ENCODE measurements at regions not wholly inside any gene's neighbourhood (a gene's known extent, or its start where the extent isn't known, plus 50 kb on each side); places are given as distances from the start of the nearest gene placed in this dataset.

DNA sequence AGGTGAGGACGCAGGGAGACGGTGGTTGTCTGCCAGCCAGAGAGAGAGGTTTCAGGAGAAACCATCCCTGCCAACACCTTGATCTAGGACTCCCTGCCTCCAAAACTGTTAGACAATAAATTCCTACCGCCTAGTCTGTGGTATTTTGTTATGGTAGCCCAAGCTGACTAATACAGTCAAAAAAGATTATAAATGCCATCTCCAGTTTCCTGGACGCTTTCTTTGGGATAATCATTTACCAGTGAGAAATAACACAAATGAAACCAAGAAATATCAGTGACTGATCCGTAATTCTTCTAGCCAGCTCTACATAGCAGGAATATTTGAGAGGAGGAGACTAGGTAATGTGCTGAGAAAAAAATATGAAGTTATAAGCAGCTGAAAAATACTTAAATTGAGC is 707.8 kb upstream of the LMCD1 start:
- no peaks in the 10 kb centered on the region for H3K27me3 Mint-ChIP-seq (ENCODE audit: low read depth)
- DNase-seq, result no peak
- no peak overlapping the region for H3K27ac Mint-ChIP-seq
- H3K9me3 Mint-ChIP-seq, result no peaks in the 10 kb centered on the region
- H3K4me3 Mint-ChIP-seq, result no peak overlapping the region
- no peaks in the 10 kb centered on the region for H3K36me3 Mint-ChIP-seq (ENCODE audit: insufficient read depth in 2 of 2)
- ATAC-seq (replicated peaks in 1 of 2), result no peak
- H3K4me1 Mint-ChIP-seq (ENCODE audit: low read depth), result no peaks in the 10 kb centered on the region

- H3K4me3 Mint-ChIP-seq, result no peak overlapping the region
- ATAC-seq (replicated peaks in 1 of 2) (no peak), DNase-seq (no peak)
- peaks cover 0 to 4% of the 10 kb centered on the region in 2 donors for H3K9me3 Mint-ChIP-seq
- H3K4me1 Mint-ChIP-seq (ENCODE audit: low read depth), result no peaks in the 10 kb centered on the region
- H3K27ac Mint-ChIP-seq, result no peak overlapping the region
- no peaks in the 10 kb centered on the region for H3K36me3 Mint-ChIP-seq (ENCODE audit: insufficient read depth in 2 of 2)
- no peaks in the 10 kb centered on the region for H3K27me3 Mint-ChIP-seq (ENCODE audit: low read depth)
These were observed 703.3 kb upstream of the LMCD1 start for GRCh38 chr3:7798276-7798675.

DNA sequence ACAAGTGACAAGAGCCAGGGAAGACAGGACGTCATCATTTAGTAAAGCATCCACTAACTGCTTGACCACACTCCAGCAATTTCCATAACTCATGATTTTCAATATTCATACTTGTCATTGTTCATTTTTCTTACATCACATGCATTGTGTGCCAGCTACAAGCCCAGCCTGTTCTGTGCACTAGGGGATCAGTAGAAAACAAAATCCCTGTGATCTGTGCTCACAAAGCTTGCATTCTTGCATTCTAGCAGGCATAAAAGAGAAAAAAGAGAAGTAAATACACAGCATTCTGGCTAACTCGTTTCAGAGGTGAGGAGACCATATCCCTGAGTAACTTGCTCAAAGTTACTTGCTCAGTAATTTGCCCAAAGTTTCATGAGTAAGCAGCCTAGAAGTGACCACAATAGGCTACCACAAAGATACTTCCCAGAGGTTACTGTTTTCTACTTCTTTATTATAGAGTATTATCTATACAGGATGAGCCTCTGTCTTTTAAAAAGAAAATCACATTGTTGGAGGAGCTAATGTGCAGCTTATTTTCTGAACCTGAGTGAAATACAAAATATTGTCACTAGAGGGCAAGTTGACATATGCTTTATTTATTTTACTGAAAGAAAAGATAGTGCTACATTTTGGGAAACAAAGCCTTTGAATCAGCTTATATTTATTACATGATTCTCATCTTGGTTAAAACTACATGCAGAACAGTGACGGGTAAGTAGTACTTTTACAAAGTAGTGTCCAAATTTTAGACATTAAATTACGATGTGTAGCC is 701.4 kb upstream of the LMCD1 start:
- no peak overlapping the region for H3K27ac Mint-ChIP-seq
- no peaks in the 10 kb centered on the region for H3K27me3 Mint-ChIP-seq (ENCODE audit: low read depth)
- no peaks in the 10 kb centered on the region for H3K36me3 Mint-ChIP-seq (ENCODE audit: insufficient read depth in 2 of 2)
- H3K4me3 Mint-ChIP-seq, result no peak overlapping the region
- no peaks in the 10 kb centered on the region for H3K4me1 Mint-ChIP-seq (ENCODE audit: low read depth)
- DNase-seq (no peak), ATAC-seq (replicated peaks in 1 of 2) (no peak)
- peaks cover 0 to 7% of the 10 kb centered on the region in 2 donors for H3K9me3 Mint-ChIP-seq

DNA sequence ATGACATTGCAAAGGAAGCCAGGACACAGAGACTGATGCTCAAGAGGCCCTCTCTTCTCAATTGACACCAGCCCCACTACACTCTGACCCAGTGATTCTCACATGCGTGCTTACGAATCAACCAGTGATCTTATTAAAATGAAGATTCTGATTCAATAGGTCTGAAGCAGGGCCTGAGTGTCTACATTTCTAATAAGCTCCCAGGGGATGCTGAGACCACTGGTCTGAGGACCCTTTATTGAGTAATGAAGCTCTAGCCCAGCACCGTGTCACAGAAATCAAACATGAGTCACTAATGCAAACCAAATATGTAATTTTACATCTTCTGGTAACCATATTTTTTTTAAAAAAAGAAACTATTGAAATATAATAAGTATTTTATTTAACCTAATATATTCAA is 689.1 kb upstream of the LMCD1 start:
- no peak for DNase-seq
- H3K27ac Mint-ChIP-seq, result no peak overlapping the region
- ATAC-seq (replicated peaks in 1 of 2), result no peak
- H3K36me3 Mint-ChIP-seq (ENCODE audit: insufficient read depth in 2 of 2), result peaks cover 1 to 3% of the 10 kb centered on the region in 2 donors
- no peaks in the 10 kb centered on the region for H3K27me3 Mint-ChIP-seq (ENCODE audit: low read depth)
- peaks cover 6 to 8% of the 10 kb centered on the region in 2 donors for H3K9me3 Mint-ChIP-seq
- no peak overlapping the region for H3K4me3 Mint-ChIP-seq
- no peaks in the 10 kb centered on the region for H3K4me1 Mint-ChIP-seq (ENCODE audit: low read depth)

GRCh38 chr3:7813365-7813764 is 688.3 kb upstream of the LMCD1 start:
- H3K27ac Mint-ChIP-seq, result no peak overlapping the region
- peaks cover 6 to 8% of the 10 kb centered on the region in 2 donors for H3K9me3 Mint-ChIP-seq

GRCh38 chr3:7817239-7817638 is 684.4 kb upstream of the LMCD1 start:
- DNase-seq (no peak), ATAC-seq (replicated peaks in 1 of 2) (no peak)
- Mint-ChIP-seq H3K27me3 (ENCODE audit: low read depth) (no peaks in the 10 kb centered on the region), H3K4me3 (no peak overlapping the region), H3K36me3 (ENCODE audit: insufficient read depth in 2 of 2) (peaks cover 1 to 2% of the 10 kb centered on the region in 2 donors), H3K9me3 (peaks cover 2 to 5% of the 10 kb centered on the region in 2 donors), H3K27ac (no peak overlapping the region), H3K4me1 (ENCODE audit: low read depth) (no peaks in the 10 kb centered on the region)

More at GRCh38 chr3:7813365-7813764, 688.3 kb upstream of the LMCD1 start:
- Mint-ChIP-seq H3K27me3 (ENCODE audit: low read depth) (no peaks in the 10 kb centered on the region), H3K36me3 (ENCODE audit: insufficient read depth in 2 of 2) (peaks cover 1 to 3% of the 10 kb centered on the region in 2 donors), H3K4me3 (no peak overlapping the region), H3K4me1 (ENCODE audit: low read depth) (no peaks in the 10 kb centered on the region)
- DNase-seq (no peak), ATAC-seq (replicated peaks in 1 of 2) (no peak)

DNA sequence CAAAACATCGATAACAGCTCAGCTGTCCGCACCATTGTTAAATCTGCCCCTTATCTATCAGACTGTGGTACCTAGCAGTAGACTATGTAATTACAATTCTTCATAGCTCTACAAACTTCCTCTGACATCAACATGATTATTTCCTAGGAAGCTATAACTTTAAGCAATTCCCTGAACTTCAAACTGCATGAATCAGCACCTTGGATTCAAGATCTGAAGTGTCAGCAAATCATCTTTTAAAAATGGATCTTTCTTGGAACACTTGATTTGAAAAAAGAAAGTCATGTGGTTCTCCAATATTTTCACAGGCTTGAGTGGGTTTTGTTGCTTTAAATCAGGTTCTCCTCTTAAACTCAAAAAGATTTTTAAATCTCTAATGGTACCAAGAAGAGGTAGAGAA is 680.7 kb upstream of the LMCD1 start:
- ATAC-seq (replicated peaks in 1 of 2), result no peak

GRCh38 chr3:7821858-7822257 is 679.8 kb upstream of the LMCD1 start:
- Mint-ChIP-seq H3K27me3 (ENCODE audit: low read depth) (no peaks in the 10 kb centered on the region), H3K4me1 (ENCODE audit: low read depth) (no peaks in the 10 kb centered on the region), H3K36me3 (ENCODE audit: insufficient read depth in 2 of 2) (peaks cover 12 to 13% of the 10 kb centered on the region in 2 donors), H3K4me3 (no peak overlapping the region), H3K27ac (no peak overlapping the region), H3K9me3 (peaks cover 8 to 11% of the 10 kb centered on the region in 2 donors)
- DNase-seq (no peak), ATAC-seq (replicated peaks in 1 of 2) (no peak)

More for the DNA sequence above, 680.7 kb upstream of the LMCD1 start:
- Mint-ChIP-seq H3K27ac (no peak overlapping the region), H3K27me3 (ENCODE audit: low read depth) (no peaks in the 10 kb centered on the region), H3K4me3 (no peak overlapping the region), H3K4me1 (ENCODE audit: low read depth) (no peaks in the 10 kb centered on the region), H3K9me3 (peaks cover 8 to 11% of the 10 kb centered on the region in 2 donors), H3K36me3 (ENCODE audit: insufficient read depth in 2 of 2) (peaks cover 12 to 13% of the 10 kb centered on the region in 2 donors)
- DNase-seq, result no peak

- ATAC-seq (replicated peaks in 1 of 2) (no peak), DNase-seq (no peak)
- peaks cover 0 to 2% of the 10 kb centered on the region in 2 donors for H3K36me3 Mint-ChIP-seq (ENCODE audit: insufficient read depth in 2 of 2)
- no peaks in the 10 kb centered on the region for H3K27me3 Mint-ChIP-seq (ENCODE audit: low read depth)
- no peak overlapping the region for H3K27ac Mint-ChIP-seq
- no peak overlapping the region for H3K4me3 Mint-ChIP-seq
- peaks cover 0 to 2% of the 10 kb centered on the region in 2 donors for H3K9me3 Mint-ChIP-seq
- no peaks in the 10 kb centered on the region for H3K4me1 Mint-ChIP-seq (ENCODE audit: low read depth)
These were observed 660.2 kb upstream of the LMCD1 start for GRCh38 chr3:7841451-7841850.

DNA sequence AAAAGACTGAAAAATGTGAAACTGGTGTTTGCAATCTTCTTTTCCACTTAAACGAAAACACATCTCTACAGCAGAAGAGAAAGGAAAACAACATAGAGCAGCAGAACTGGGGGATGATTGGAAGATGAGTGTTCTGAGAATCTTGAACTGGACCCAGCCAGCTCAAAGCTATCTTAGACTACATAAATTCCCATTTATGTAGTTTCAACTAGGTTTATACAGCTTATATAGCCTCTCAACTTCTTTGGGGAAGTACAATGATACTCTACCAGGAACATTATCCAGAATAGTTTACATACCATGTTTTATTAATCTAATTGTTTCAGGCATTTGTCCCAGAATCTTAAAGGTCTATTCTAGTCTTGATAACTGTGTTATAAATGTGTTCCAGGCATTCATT is 658.2 kb upstream of the LMCD1 start:
- no peaks in the 10 kb centered on the region for H3K27me3 Mint-ChIP-seq (ENCODE audit: low read depth)
- ATAC-seq (replicated peaks in 1 of 2) (no peak), DNase-seq (no peak)
- H3K4me3 Mint-ChIP-seq, result no peak overlapping the region
- no peaks in the 10 kb centered on the region for H3K4me1 Mint-ChIP-seq (ENCODE audit: low read depth)
- peaks cover 0 to 2% of the 10 kb centered on the region in 2 donors for H3K36me3 Mint-ChIP-seq (ENCODE audit: insufficient read depth in 2 of 2)
- H3K9me3 Mint-ChIP-seq, result peaks cover 0 to 2% of the 10 kb centered on the region in 2 donors
- H3K27ac Mint-ChIP-seq, result no peak overlapping the region

DNA sequence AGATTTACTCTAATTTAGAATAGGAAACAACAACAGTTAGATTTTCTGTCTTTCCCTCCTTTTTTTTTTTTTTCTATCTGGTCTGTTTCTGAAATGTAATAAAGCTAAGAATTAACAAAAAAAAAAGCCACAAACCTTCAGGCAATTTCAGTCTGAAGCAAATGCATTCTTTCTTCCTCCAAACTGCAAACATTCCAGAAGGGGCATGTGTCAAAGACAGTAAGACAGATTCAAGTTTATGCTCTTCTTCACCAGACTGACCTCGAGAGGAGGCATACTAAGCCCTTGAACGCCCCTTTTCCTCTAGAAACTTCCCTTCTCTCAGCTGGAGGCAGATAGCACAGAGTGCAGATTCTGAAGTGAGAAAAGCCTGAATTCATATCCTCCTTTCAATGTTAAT is 654.6 kb upstream of the LMCD1 start:
- no peaks in the 10 kb centered on the region for H3K4me1 Mint-ChIP-seq (ENCODE audit: low read depth)
- H3K36me3 Mint-ChIP-seq (ENCODE audit: insufficient read depth in 2 of 2), result peaks cover 0 to 1% of the 10 kb centered on the region in 2 donors
- no peak overlapping the region for H3K27ac Mint-ChIP-seq
- ATAC-seq (replicated peaks in 1 of 2) (no peak), DNase-seq (no peak)
- H3K4me3 Mint-ChIP-seq, result no peak overlapping the region
- peaks cover 0 to 2% of the 10 kb centered on the region in 2 donors for H3K9me3 Mint-ChIP-seq
- no peaks in the 10 kb centered on the region for H3K27me3 Mint-ChIP-seq (ENCODE audit: low read depth)

DNA sequence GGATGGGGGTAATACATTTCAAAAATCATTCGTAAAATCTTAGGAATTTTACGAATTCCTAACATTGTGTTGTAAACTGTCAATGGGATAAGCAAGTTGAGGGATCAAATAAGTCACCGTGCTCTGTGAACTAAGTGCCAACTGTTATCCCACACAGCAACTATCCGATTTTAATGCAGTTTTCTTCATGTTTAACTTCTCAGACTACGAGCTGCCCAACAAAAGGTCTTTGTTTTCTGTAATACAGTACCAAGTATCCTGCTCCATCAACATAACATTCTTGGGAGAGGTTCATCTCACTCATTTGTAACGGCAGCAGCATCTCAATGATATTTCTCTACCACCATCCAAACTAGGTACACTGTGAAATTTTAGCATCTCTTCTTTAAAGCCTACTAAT is 654.1 kb upstream of the LMCD1 start:
- H3K4me3 Mint-ChIP-seq, result no peak overlapping the region
- no peak overlapping the region for H3K27ac Mint-ChIP-seq
- peaks cover 0 to 2% of the 10 kb centered on the region in 2 donors for H3K9me3 Mint-ChIP-seq
- H3K36me3 Mint-ChIP-seq (ENCODE audit: insufficient read depth in 2 of 2), result peaks cover 0 to 1% of the 10 kb centered on the region in 2 donors
- no peak for DNase-seq
- no peaks in the 10 kb centered on the region for H3K27me3 Mint-ChIP-seq (ENCODE audit: low read depth)
- ATAC-seq (replicated peaks in 1 of 2), result no peak
- H3K4me1 Mint-ChIP-seq (ENCODE audit: low read depth), result no peaks in the 10 kb centered on the region

- no peak overlapping the region for H3K4me3 Mint-ChIP-seq
- H3K9me3 Mint-ChIP-seq, result peaks cover 2 to 3% of the 10 kb centered on the region in 2 donors
- H3K27me3 Mint-ChIP-seq (ENCODE audit: low read depth), result no peaks in the 10 kb centered on the region
- H3K4me1 Mint-ChIP-seq (ENCODE audit: low read depth), result no peaks in the 10 kb centered on the region
- H3K27ac Mint-ChIP-seq, result no peak overlapping the region
- no peak for ATAC-seq (replicated peaks in 1 of 2)
- H3K36me3 Mint-ChIP-seq (ENCODE audit: insufficient read depth in 2 of 2), result peaks cover 0 to 1% of the 10 kb centered on the region in 2 donors
- no peak for DNase-seq
These were observed 647.4 kb upstream of the LMCD1 start for GRCh38 chr3:7854266-7854665.

DNA sequence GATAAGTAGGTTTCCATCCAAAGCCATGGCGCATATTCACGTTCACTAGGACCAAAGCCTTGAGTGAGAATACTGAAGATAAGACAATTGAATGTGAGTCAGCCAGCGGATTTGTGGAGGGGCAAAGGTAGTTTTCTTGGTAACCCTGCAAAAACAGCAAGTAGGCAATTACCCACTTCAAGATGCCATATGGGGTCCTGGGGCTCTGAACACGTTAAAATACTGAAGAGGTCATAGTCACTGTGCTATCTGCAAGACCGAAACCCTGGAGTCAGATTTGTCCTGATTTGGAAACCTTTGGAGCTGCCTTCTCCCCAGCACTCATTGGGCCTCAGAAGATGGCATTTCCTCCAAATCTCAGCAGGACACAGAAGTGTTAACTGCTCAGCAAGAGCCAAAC is 646.9 kb upstream of the LMCD1 start:
- H3K27me3 Mint-ChIP-seq (ENCODE audit: low read depth), result no peaks in the 10 kb centered on the region
- no peak overlapping the region for H3K4me3 Mint-ChIP-seq
- peaks cover 0 to 1% of the 10 kb centered on the region in 2 donors for H3K36me3 Mint-ChIP-seq (ENCODE audit: insufficient read depth in 2 of 2)
- peaks cover 4 to 6% of the 10 kb centered on the region in 2 donors for H3K9me3 Mint-ChIP-seq
- H3K27ac Mint-ChIP-seq, result no peak overlapping the region
- ATAC-seq (replicated peaks in 1 of 2) (no peak), DNase-seq (no peak)
- H3K4me1 Mint-ChIP-seq (ENCODE audit: low read depth), result no peaks in the 10 kb centered on the region

Measured in activated T-cell treated with anti-CD3 and anti-CD28 coated beads, Interleukin-2, amount 50 U/mL, for 72 hours (primary cell).